ENCODE measurements at regions not wholly inside any gene's neighbourhood (a gene's known extent, or its start where the extent isn't known, plus 50 kb on each side); places are given as distances from the start of the nearest gene placed in this dataset.

GRCh38 chr2:215760091-215760490 is 253.3 kb downstream of the MREG start:
- Mint-ChIP-seq H3K9me3 (peaks cover 0 to 5% (median 2%) of the 10 kb centered on the region in 11 donors), H3K4me1 (no peaks in the 10 kb centered on the region), H3K4me3 (no peak overlapping the region), H3K27ac (no peak overlapping the region), H3K27me3 (peaks cover 0 to 6% (median 3%) of the 10 kb centered on the region in 5 donors), H3K36me3 (no peaks in the 10 kb centered on the region)
- H3K4me3 ChIP-seq (ENCODE audit: low read length), result no peak overlapping the region
- no peak for ATAC-seq
- no peak overlapping the region for H3K27ac ChIP-seq (ENCODE audit: low read depth, low read length)
- ChIA-PET POLR2A (no interaction called here), CTCF (interaction anchor here (0.7 kb wide), 1 partner anchor 11 kb away, joined by 3 read pairs; no protein-coding TSS in a partner anchor)
- H3K9me3 ChIP-seq (ENCODE audit: control insufficient read depth in 2 of 3, low read length in 3 of 3), result no peaks in the 10 kb centered on the region
- no peak for DNase-seq
- H3K27me3 ChIP-seq (ENCODE audit: control insufficient read depth in 2 of 2, insufficient read depth in 2 of 2, low read length in 2 of 2), result no peaks in the 10 kb centered on the region
- intact Hi-C loops (cut with micrococcal nuclease), result no loop called here
- H3K4me1 ChIP-seq (ENCODE audit: control insufficient read depth in 2 of 2, insufficient read depth in 2 of 2, low read length in 2 of 2), result no peaks in the 10 kb centered on the region
- H3K36me3 ChIP-seq (ENCODE audit: control insufficient read depth in 2 of 3, insufficient read depth in 3 of 3, low read length in 3 of 3), result no peaks in the 10 kb centered on the region

- no peaks in the 10 kb centered on the region for H3K4me1 Mint-ChIP-seq
- ChIA-PET CTCF (no interaction called here), POLR2A (no interaction called here)
- peaks cover 0 to 14% (median 7%) of the 10 kb centered on the region in 5 donors for H3K27me3 Mint-ChIP-seq
- peaks cover 0 to 5% (median 0%) of the 10 kb centered on the region in 11 donors for H3K9me3 Mint-ChIP-seq
- no peak overlapping the region for H3K27ac Mint-ChIP-seq
- ATAC-seq, result no peak
- Histone ChIP-seq H3K36me3 (ENCODE audit: control insufficient read depth in 2 of 3, insufficient read depth in 3 of 3, low read length in 3 of 3) (no peaks in the 10 kb centered on the region), H3K4me3 (ENCODE audit: low read length) (no peak overlapping the region), H3K4me1 (ENCODE audit: control insufficient read depth in 2 of 2, insufficient read depth in 2 of 2, low read length in 2 of 2) (no peaks in the 10 kb centered on the region), H3K9me3 (ENCODE audit: control insufficient read depth in 2 of 3, low read length in 3 of 3) (no peaks in the 10 kb centered on the region), H3K27me3 (ENCODE audit: control insufficient read depth in 2 of 2, insufficient read depth in 2 of 2, low read length in 2 of 2) (no peaks in the 10 kb centered on the region), H3K27ac (ENCODE audit: low read depth, low read length) (no peak overlapping the region)
- no peak for DNase-seq
- intact Hi-C loops (cut with micrococcal nuclease), result no loop called here
- no peak overlapping the region for H3K4me3 Mint-ChIP-seq
- no peaks in the 10 kb centered on the region for H3K36me3 Mint-ChIP-seq
These were observed 254.7 kb downstream of the MREG start for GRCh38 chr2:215758691-215759090.

- Histone ChIP-seq H3K36me3 (ENCODE audit: control insufficient read depth in 2 of 3, insufficient read depth in 3 of 3, low read length in 3 of 3) (no peaks in the 10 kb centered on the region), H3K4me3 (ENCODE audit: low read length) (no peak overlapping the region), H3K27me3 (ENCODE audit: control insufficient read depth in 2 of 2, insufficient read depth in 2 of 2, low read length in 2 of 2) (no peaks in the 10 kb centered on the region), H3K9me3 (ENCODE audit: control insufficient read depth in 2 of 3, low read length in 3 of 3) (no peaks in the 10 kb centered on the region), H3K4me1 (ENCODE audit: control insufficient read depth in 2 of 2, insufficient read depth in 2 of 2, low read length in 2 of 2) (peaks cover 0 to 2% of the 10 kb centered on the region in 2 donors), H3K27ac (ENCODE audit: low read depth, low read length) (no peak overlapping the region)
- peaks cover 0 to 16% (median 8%) of the 10 kb centered on the region in 5 donors for H3K27me3 Mint-ChIP-seq
- DNase-seq (no peak), ATAC-seq (no peak)
- H3K36me3 Mint-ChIP-seq, result no peaks in the 10 kb centered on the region
- ChIA-PET CTCF (no interaction called here), POLR2A (no interaction called here)
- intact Hi-C loops (cut with micrococcal nuclease), result no loop called here
- H3K4me1 Mint-ChIP-seq, result peaks cover under 1 to 8% (median 7%) of the 10 kb centered on the region in 7 donors
- H3K9me3 Mint-ChIP-seq, result peaks cover 0 to 1% (median 0%) of the 10 kb centered on the region in 11 donors
- no peak overlapping the region for H3K4me3 Mint-ChIP-seq
- no peak overlapping the region for H3K27ac Mint-ChIP-seq
These were observed 257.0 kb downstream of the MREG start for GRCh38 chr2:215756346-215756730.

GRCh38 chr2:215755641-215756345 is 257.6 kb downstream of the MREG start:
- peaks cover 6 to 14% (median 13%) of the 10 kb centered on the region in 7 donors for H3K4me1 Mint-ChIP-seq
- H3K27ac Mint-ChIP-seq, result no peak overlapping the region
- Histone ChIP-seq H3K36me3 (ENCODE audit: control insufficient read depth in 2 of 3, insufficient read depth in 3 of 3, low read length in 3 of 3) (no peaks in the 10 kb centered on the region), H3K4me1 (ENCODE audit: control insufficient read depth in 2 of 2, insufficient read depth in 2 of 2, low read length in 2 of 2) (peaks cover 0 to 7% of the 10 kb centered on the region in 2 donors), H3K27me3 (ENCODE audit: control insufficient read depth in 2 of 2, insufficient read depth in 2 of 2, low read length in 2 of 2) (no peaks in the 10 kb centered on the region), H3K9me3 (ENCODE audit: control insufficient read depth in 2 of 3, low read length in 3 of 3) (no peaks in the 10 kb centered on the region), H3K27ac (ENCODE audit: low read depth, low read length) (no peak overlapping the region), H3K4me3 (ENCODE audit: low read length) (no peak overlapping the region)
- POLR2A ChIA-PET, result no interaction called here
- H3K36me3 Mint-ChIP-seq, result no peaks in the 10 kb centered on the region
- ATAC-seq (no peak), DNase-seq (no peak)
- H3K4me3 Mint-ChIP-seq, result no peak overlapping the region
- CTCF ChIA-PET, result no interaction called here
- intact Hi-C loops (cut with micrococcal nuclease), result no loop called here
- peaks cover 0 to 1% (median 0%) of the 10 kb centered on the region in 11 donors for H3K9me3 Mint-ChIP-seq
- H3K27me3 Mint-ChIP-seq, result peaks cover 0 to 21% (median 8%) of the 10 kb centered on the region in 5 donors

GRCh38 chr2:215754546-215754945 is 258.8 kb downstream of the MREG start:
- H3K36me3 ChIP-seq (ENCODE audit: control insufficient read depth in 2 of 3, insufficient read depth in 3 of 3, low read length in 3 of 3), result no peaks in the 10 kb centered on the region
- H3K4me3 Mint-ChIP-seq, result no peak overlapping the region
- peaks cover 10 to 26% (median 25%) of the 10 kb centered on the region in 7 donors for H3K4me1 Mint-ChIP-seq
- intact Hi-C loops (cut with micrococcal nuclease), result loop anchor here in 1 of 2 donors (5.0 kb wide), 1 partner anchor 72 kb away; no protein-coding TSS in a partner anchor
- ATAC-seq (no peak), DNase-seq (no peak)
- H3K27me3 Mint-ChIP-seq, result peaks cover 0 to 24% (median 8%) of the 10 kb centered on the region in 5 donors
- POLR2A ChIA-PET, result no interaction called here
- no peak overlapping the region for H3K27ac Mint-ChIP-seq
- no peaks in the 10 kb centered on the region for H3K27me3 ChIP-seq (ENCODE audit: control insufficient read depth in 2 of 2, insufficient read depth in 2 of 2, low read length in 2 of 2)
- no peaks in the 10 kb centered on the region for H3K36me3 Mint-ChIP-seq
- peaks cover 0 to 14% of the 10 kb centered on the region in 2 donors for H3K4me1 ChIP-seq (ENCODE audit: control insufficient read depth in 2 of 2, insufficient read depth in 2 of 2, low read length in 2 of 2)
- peaks cover 0 to 3% (median 0%) of the 10 kb centered on the region in 11 donors for H3K9me3 Mint-ChIP-seq
- CTCF ChIA-PET, result no interaction called here
- H3K9me3 ChIP-seq (ENCODE audit: control insufficient read depth in 2 of 3, low read length in 3 of 3), result no peaks in the 10 kb centered on the region
- H3K4me3 ChIP-seq (ENCODE audit: low read length), result no peak overlapping the region
- no peak overlapping the region for H3K27ac ChIP-seq (ENCODE audit: low read depth, low read length)

- Histone ChIP-seq H3K9me3 (ENCODE audit: control insufficient read depth in 2 of 3, low read length in 3 of 3) (no peaks in the 10 kb centered on the region), H3K4me1 (ENCODE audit: control insufficient read depth in 2 of 2, insufficient read depth in 2 of 2, low read length in 2 of 2) (peaks cover 0 to 14% of the 10 kb centered on the region in 2 donors), H3K27me3 (ENCODE audit: control insufficient read depth in 2 of 2, insufficient read depth in 2 of 2, low read length in 2 of 2) (no peaks in the 10 kb centered on the region), H3K36me3 (ENCODE audit: control insufficient read depth in 2 of 3, insufficient read depth in 3 of 3, low read length in 3 of 3) (no peaks in the 10 kb centered on the region), H3K4me3 (ENCODE audit: low read length) (no peak overlapping the region), H3K27ac (ENCODE audit: low read depth, low read length) (no peak overlapping the region)
- intact Hi-C loops (cut with micrococcal nuclease), result loop anchor here in 1 of 2 donors (5.0 kb wide), 1 partner anchor 72 kb away; no protein-coding TSS in a partner anchor
- H3K4me3 Mint-ChIP-seq, result no peak overlapping the region
- ChIA-PET POLR2A (no interaction called here), CTCF (interaction anchor here (0.6 kb wide), 1 partner anchor 459 kb away, joined by 4 read pairs; no protein-coding TSS in a partner anchor)
- H3K4me1 Mint-ChIP-seq, result peaks cover 10 to 33% (median 31%) of the 10 kb centered on the region in 7 donors
- DNase-seq (no peak), ATAC-seq (no peak)
- peaks cover 0 to 30% (median 13%) of the 10 kb centered on the region in 5 donors for H3K27me3 Mint-ChIP-seq
- H3K9me3 Mint-ChIP-seq, result peaks cover 0 to 3% (median 0%) of the 10 kb centered on the region in 11 donors
- H3K36me3 Mint-ChIP-seq, result no peaks in the 10 kb centered on the region
- no peak overlapping the region for H3K27ac Mint-ChIP-seq
These were observed 259.5 kb downstream of the MREG start for GRCh38 chr2:215753808-215754207.

Data from naive thymus-derived CD4-positive, alpha-beta T cell (primary cell).